ENCODE measurements at regions not wholly inside any gene's neighbourhood (a gene's known extent, or its start where the extent isn't known, plus 50 kb on each side); places are given as distances from the start of the nearest gene placed in this dataset.

GRCh38 chr9:78557540-78557939, 260.6 kb downstream of the PSAT1 start:
- no peaks in the 10 kb centered on the region for H3K79me2 ChIP-seq (ENCODE audit: insufficient read depth, low read depth)
- H3K27me3 ChIP-seq (ENCODE audit: insufficient read depth, low read depth) = no peaks in the 10 kb centered on the region
- no peak overlapping the region for H2AFZ ChIP-seq (ENCODE audit: low read depth)
- no peaks in the 10 kb centered on the region for H3K36me3 ChIP-seq (ENCODE audit: insufficient read depth)
- H4K20me1 ChIP-seq (ENCODE audit: insufficient read depth) = no peaks in the 10 kb centered on the region
- no peaks in the 10 kb centered on the region for H3K4me1 ChIP-seq (ENCODE audit: low read depth, poor library complexity, severe bottlenecking)
- no peak overlapping the region for H3K27ac ChIP-seq
- H3K4me3 ChIP-seq (IDR thresholded peaks at IDR 0.05; ENCODE audit: insufficient read depth, low read depth, low read length) = no peak overlapping the region
- H3K9ac ChIP-seq = no peak overlapping the region
- H3K4me2 ChIP-seq = no peak overlapping the region
- TF ChIP-seq CTCF (conservative IDR thresholded peaks at IDR 0.05; ENCODE audit: low read depth, low read length) = no peak

- no peak overlapping the region for H3K9ac ChIP-seq
- H3K79me2 ChIP-seq (ENCODE audit: insufficient read depth, low read depth) = no peaks in the 10 kb centered on the region
- H3K4me3 ChIP-seq (IDR thresholded peaks at IDR 0.05; ENCODE audit: insufficient read depth, low read depth, low read length) = no peak overlapping the region
- H3K4me2 ChIP-seq = no peak overlapping the region
- no peak overlapping the region for H2AFZ ChIP-seq (ENCODE audit: low read depth)
- H3K27ac ChIP-seq = no peak overlapping the region
- TF ChIP-seq CTCF (conservative IDR thresholded peaks at IDR 0.05; ENCODE audit: low read depth, low read length) = no peak
- no peaks in the 10 kb centered on the region for H3K36me3 ChIP-seq (ENCODE audit: insufficient read depth)
- H4K20me1 ChIP-seq (ENCODE audit: insufficient read depth) = no peaks in the 10 kb centered on the region
- H3K4me1 ChIP-seq (ENCODE audit: low read depth, poor library complexity, severe bottlenecking) = no peaks in the 10 kb centered on the region
- H3K27me3 ChIP-seq (ENCODE audit: insufficient read depth, low read depth) = no peaks in the 10 kb centered on the region
Measured at GRCh38 chr9:78559449-78559885, 262.5 kb downstream of the PSAT1 start.

GRCh38 chr9:78562021-78562420, 265.1 kb downstream of the PSAT1 start:
- H3K27ac ChIP-seq = no peak overlapping the region
- H3K4me3 ChIP-seq (IDR thresholded peaks at IDR 0.05; ENCODE audit: insufficient read depth, low read depth, low read length) = no peak overlapping the region
- TF ChIP-seq CTCF (conservative IDR thresholded peaks at IDR 0.05; ENCODE audit: low read depth, low read length) = no peak
- no peaks in the 10 kb centered on the region for H3K36me3 ChIP-seq (ENCODE audit: insufficient read depth)
- no peaks in the 10 kb centered on the region for H3K4me1 ChIP-seq (ENCODE audit: low read depth, poor library complexity, severe bottlenecking)
- no peaks in the 10 kb centered on the region for H3K79me2 ChIP-seq (ENCODE audit: insufficient read depth, low read depth)
- no peaks in the 10 kb centered on the region for H4K20me1 ChIP-seq (ENCODE audit: insufficient read depth)
- H3K27me3 ChIP-seq (ENCODE audit: insufficient read depth, low read depth) = no peaks in the 10 kb centered on the region
- H3K9ac ChIP-seq = no peak overlapping the region
- no peak overlapping the region for H2AFZ ChIP-seq (ENCODE audit: low read depth)
- no peak overlapping the region for H3K4me2 ChIP-seq

- no peak overlapping the region for H2AFZ ChIP-seq (ENCODE audit: low read depth)
- no peak overlapping the region for H3K27ac ChIP-seq
- H3K27me3 ChIP-seq (ENCODE audit: insufficient read depth, low read depth) = no peaks in the 10 kb centered on the region
- no peaks in the 10 kb centered on the region for H4K20me1 ChIP-seq (ENCODE audit: insufficient read depth)
- no peak for TF ChIP-seq CTCF (conservative IDR thresholded peaks at IDR 0.05; ENCODE audit: low read depth, low read length)
- no peak overlapping the region for H3K9ac ChIP-seq
- no peaks in the 10 kb centered on the region for H3K4me1 ChIP-seq (ENCODE audit: low read depth, poor library complexity, severe bottlenecking)
- H3K4me2 ChIP-seq = no peak overlapping the region
- no peak overlapping the region for H3K4me3 ChIP-seq (IDR thresholded peaks at IDR 0.05; ENCODE audit: insufficient read depth, low read depth, low read length)
- H3K79me2 ChIP-seq (ENCODE audit: insufficient read depth, low read depth) = no peaks in the 10 kb centered on the region
- H3K36me3 ChIP-seq (ENCODE audit: insufficient read depth) = no peaks in the 10 kb centered on the region
Measured at GRCh38 chr9:78563269-78563668, 266.3 kb downstream of the PSAT1 start.

Measured in KMS-11 (cell line).